ENCODE measurements at regions not wholly inside any gene's neighbourhood (a gene's known extent, or its start where the extent isn't known, plus 50 kb on each side); places are given as distances from the start of the nearest gene placed in this dataset.

DNA sequence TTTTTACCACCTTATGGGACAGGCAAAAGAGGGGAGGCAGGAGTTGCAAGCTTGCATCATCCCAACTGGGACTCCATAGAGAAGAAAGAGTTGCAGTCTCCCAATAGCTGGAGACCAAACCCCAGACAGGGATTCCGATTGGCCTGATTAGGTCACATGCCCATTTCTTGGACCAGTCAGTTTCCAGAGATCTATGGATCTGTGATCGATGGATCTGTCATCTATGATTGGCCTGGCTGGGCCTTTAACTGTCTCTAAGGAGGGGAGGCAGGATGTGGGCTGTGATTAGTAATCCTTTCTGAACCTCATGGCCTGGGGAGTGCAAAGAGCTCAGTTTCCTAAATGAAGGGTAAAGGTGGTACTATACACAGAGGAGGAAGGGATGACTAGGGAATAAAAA lies 252.1 kb downstream of the MATN1 start:
- Histone ChIP-seq H3K27me3 (ENCODE audit: insufficient read depth, low read depth) (peaks cover 14% of the 10 kb centered on the region; the same call in 1 of the 2 replicates), H3K27ac (no peak overlapping the region), H2AFZ (ENCODE audit: low read depth) (no peak overlapping the region), H4K20me1 (ENCODE audit: insufficient read depth) (no peaks in the 10 kb centered on the region), H3K36me3 (ENCODE audit: insufficient read depth) (no peaks in the 10 kb centered on the region), H3K4me1 (ENCODE audit: low read depth, poor library complexity, severe bottlenecking) (no peaks in the 10 kb centered on the region), H3K4me3 (IDR thresholded peaks at IDR 0.05; ENCODE audit: insufficient read depth, low read depth, low read length) (no peak overlapping the region), H3K79me2 (ENCODE audit: insufficient read depth, low read depth) (no peaks in the 10 kb centered on the region), H3K4me2 (no peak overlapping the region), H3K9ac (no peak overlapping the region)
- TF ChIP-seq, protein P1, sequence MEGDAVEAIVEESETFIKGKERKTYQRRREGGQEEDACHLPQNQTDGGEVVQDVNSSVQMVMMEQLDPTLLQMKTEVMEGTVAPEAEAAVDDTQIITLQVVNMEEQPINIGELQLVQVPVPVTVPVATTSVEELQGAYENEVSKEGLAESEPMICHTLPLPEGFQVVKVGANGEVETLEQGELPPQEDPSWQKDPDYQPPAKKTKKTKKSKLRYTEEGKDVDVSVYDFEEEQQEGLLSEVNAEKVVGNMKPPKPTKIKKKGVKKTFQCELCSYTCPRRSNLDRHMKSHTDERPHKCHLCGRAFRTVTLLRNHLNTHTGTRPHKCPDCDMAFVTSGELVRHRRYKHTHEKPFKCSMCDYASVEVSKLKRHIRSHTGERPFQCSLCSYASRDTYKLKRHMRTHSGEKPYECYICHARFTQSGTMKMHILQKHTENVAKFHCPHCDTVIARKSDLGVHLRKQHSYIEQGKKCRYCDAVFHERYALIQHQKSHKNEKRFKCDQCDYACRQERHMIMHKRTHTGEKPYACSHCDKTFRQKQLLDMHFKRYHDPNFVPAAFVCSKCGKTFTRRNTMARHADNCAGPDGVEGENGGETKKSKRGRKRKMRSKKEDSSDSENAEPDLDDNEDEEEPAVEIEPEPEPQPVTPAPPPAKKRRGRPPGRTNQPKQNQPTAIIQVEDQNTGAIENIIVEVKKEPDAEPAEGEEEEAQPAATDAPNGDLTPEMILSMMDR (conservative IDR thresholded peaks at IDR 0.05; ENCODE audit: low read depth, low read length) = no peak

DNA sequence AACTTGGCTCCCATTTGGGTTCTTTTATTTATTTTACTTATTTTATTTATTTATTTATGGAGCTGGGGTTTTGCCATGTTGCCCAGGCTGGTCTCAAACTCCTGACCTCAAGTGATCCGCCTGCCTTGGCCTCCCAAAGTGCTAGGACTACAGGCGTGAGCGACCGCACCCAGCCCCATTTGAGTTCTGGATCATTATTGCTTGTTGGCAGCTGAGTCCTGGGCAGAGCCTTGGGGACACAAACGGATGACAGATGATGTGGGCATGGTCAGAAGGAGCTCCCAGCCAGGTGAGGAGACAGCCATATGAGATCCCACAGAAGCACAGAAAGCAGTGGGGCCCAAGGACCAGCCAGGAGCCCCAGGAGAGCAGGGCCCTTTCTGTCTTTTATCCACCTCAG lies 254.0 kb downstream of the MATN1 start:
- Histone ChIP-seq H3K4me3 (IDR thresholded peaks at IDR 0.05; ENCODE audit: insufficient read depth, low read depth, low read length) (no peak overlapping the region), H4K20me1 (ENCODE audit: insufficient read depth) (no peaks in the 10 kb centered on the region), H3K4me1 (ENCODE audit: low read depth, poor library complexity, severe bottlenecking) (no peaks in the 10 kb centered on the region), H3K36me3 (ENCODE audit: insufficient read depth) (no peaks in the 10 kb centered on the region), H2AFZ (ENCODE audit: low read depth) (no peak overlapping the region), H3K9ac (no peak overlapping the region), H3K79me2 (ENCODE audit: insufficient read depth, low read depth) (no peaks in the 10 kb centered on the region), H3K4me2 (no peak overlapping the region), H3K27me3 (ENCODE audit: insufficient read depth, low read depth) (peaks cover 14% of the 10 kb centered on the region; the same call in 1 of the 2 replicates), H3K27ac (no peak overlapping the region)
- TF ChIP-seq, protein P1 (conservative IDR thresholded peaks at IDR 0.05; ENCODE audit: low read depth, low read length) = no peak

DNA sequence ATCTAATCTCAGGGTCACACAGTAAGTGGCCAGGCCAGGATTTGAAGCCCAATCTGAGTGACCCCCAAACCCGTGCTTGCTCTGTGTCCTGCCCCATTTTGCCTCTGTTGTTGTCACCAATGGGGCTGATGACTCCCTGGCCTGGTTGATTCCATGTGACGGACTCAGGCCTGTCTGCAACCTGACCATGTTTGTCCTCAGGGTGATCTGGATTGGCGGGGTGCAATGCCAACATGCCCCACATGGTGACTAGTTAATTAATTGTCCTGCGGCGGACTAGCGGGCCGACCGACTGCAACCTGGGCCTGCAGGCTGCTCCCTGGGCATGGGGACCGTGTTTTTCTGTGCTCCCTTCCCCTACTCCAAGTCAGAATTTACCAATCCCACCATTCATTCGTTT lies 256.3 kb downstream of the MATN1 start:
- Histone ChIP-seq H3K27ac (no peak overlapping the region), H3K4me3 (IDR thresholded peaks at IDR 0.05; ENCODE audit: insufficient read depth, low read depth, low read length) (no peak overlapping the region), H3K27me3 (ENCODE audit: insufficient read depth, low read depth) (peaks cover 9% of the 10 kb centered on the region; the same call in 1 of the 2 replicates), H4K20me1 (ENCODE audit: insufficient read depth) (no peaks in the 10 kb centered on the region), H3K9ac (no peak overlapping the region), H3K79me2 (ENCODE audit: insufficient read depth, low read depth) (no peaks in the 10 kb centered on the region), H3K4me2 (no peak overlapping the region), H2AFZ (ENCODE audit: low read depth) (no peak overlapping the region), H3K4me1 (ENCODE audit: low read depth, poor library complexity, severe bottlenecking) (no peaks in the 10 kb centered on the region), H3K36me3 (ENCODE audit: insufficient read depth) (no peaks in the 10 kb centered on the region)
- TF ChIP-seq, protein P1 (conservative IDR thresholded peaks at IDR 0.05; ENCODE audit: low read depth, low read length) = no peak

DNA sequence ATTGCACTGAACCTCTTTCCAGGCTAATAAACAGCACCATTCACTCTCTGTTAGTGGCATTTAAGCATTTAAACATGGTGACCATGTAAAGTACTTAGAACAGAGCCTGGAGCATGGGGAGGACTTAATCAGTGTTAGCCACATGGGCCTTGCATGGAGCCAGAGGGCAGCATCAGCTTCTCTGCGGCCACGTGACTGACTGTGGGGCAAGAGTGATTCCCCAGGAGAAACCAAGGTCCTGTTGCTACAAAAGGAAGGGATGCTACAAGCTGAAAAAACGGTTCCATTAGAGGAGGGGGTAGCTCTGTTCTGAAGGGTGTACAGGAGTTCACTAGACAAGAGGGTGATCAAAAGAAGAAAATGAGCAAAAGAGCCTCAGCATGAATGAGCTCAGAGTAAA lies 256.8 kb downstream of the MATN1 start:
- TF ChIP-seq, protein P1 (conservative IDR thresholded peaks at IDR 0.05; ENCODE audit: low read depth, low read length) = no peak

More for the DNA sequence above, 256.8 kb downstream of the MATN1 start:
- H3K36me3 ChIP-seq (ENCODE audit: insufficient read depth) = no peaks in the 10 kb centered on the region
- H2AFZ ChIP-seq (ENCODE audit: low read depth) = no peak overlapping the region
- H3K4me3 ChIP-seq (IDR thresholded peaks at IDR 0.05; ENCODE audit: insufficient read depth, low read depth, low read length) = no peak overlapping the region
- H3K4me2 ChIP-seq = no peak overlapping the region
- H3K27me3 ChIP-seq (ENCODE audit: insufficient read depth, low read depth) = peaks cover 9% of the 10 kb centered on the region; the same call in 1 of the 2 replicates
- H3K4me1 ChIP-seq (ENCODE audit: low read depth, poor library complexity, severe bottlenecking) = no peaks in the 10 kb centered on the region
- no peak overlapping the region for H3K9ac ChIP-seq
- no peaks in the 10 kb centered on the region for H3K79me2 ChIP-seq (ENCODE audit: insufficient read depth, low read depth)
- no peak overlapping the region for H3K27ac ChIP-seq
- no peaks in the 10 kb centered on the region for H4K20me1 ChIP-seq (ENCODE audit: insufficient read depth)

All from KMS-11 (cell line).